HL-60 (cell line): ENCODE measurements at regions not wholly inside any gene's neighbourhood (a gene's known extent, or its start where the extent isn't known, plus 50 kb on each side); places are given as distances from the start of the nearest gene placed in this dataset.
A peak's percentile ranks its signal among the peaks of the same experiment; 100 is the strongest.

Experiments used
- DNase-seq, 2 experiments: peaks; one replicate each; pipeline ENCODE4 v3.0.0-alpha.2; 2010 to 2020; ENCODE audit warnings: low read depth in 1 of 2, low spot score in 1 of 2
- H3K27ac ChIP-seq: fragments of 250-450 bp; sonication (Bioruptor Pico); replicated peaks from 2 replicates; pipeline ENCODE4 v1.5.1; 2020; ENCODE audit warnings: mild to moderate bottlenecking, moderate library complexity
- H3K27me3 ChIP-seq: fragments of 250-450 bp; sonication (Bioruptor Pico); 2 replicates; pipeline ENCODE4 v1.5.1; 2021; ENCODE audit warnings: mild to moderate bottlenecking, moderate library complexity; ENCODE audit not compliant: insufficient read depth, poor library complexity, severe bottlenecking
- H3K4me3 ChIP-seq: replicated peaks from 2 replicates; pipeline ENCODE4 v1.5.1; 2011; ENCODE audit warnings: mild to moderate bottlenecking, control low read depth, low read length; ENCODE audit not compliant: insufficient read depth
- CTCF ChIP-seq: IDR thresholded peaks from one replicate; pipeline ENCODE4 v1.5.1; 2011; ENCODE audit warnings: low read length, control low read depth, inconsistent platforms; ENCODE audit not compliant: insufficient read depth
- GABPA ChIP-seq: IDR thresholded peaks from 2 replicates; pipeline ENCODE4 v1.6.1; 2012; ENCODE audit warnings: low read depth
- POLR2AphosphoS5 ChIP-seq: IDR thresholded peaks from 2 replicates; pipeline ENCODE4 v1.6.1; 2012; ENCODE audit warnings: low read depth
- SPI1 ChIP-seq: IDR thresholded peaks from 2 replicates; pipeline ENCODE4 v1.6.1; 2012; ENCODE audit warnings: low read depth, mild to moderate bottlenecking, borderline replicate concordance
- TF ChIP-seq, protein P1 (sequence below): IDR thresholded peaks from 2 replicates; pipeline ENCODE4 v1.6.1; 2012; ENCODE audit warnings: low read depth; ENCODE audit not compliant: insufficient replicate concordance

DNA sequence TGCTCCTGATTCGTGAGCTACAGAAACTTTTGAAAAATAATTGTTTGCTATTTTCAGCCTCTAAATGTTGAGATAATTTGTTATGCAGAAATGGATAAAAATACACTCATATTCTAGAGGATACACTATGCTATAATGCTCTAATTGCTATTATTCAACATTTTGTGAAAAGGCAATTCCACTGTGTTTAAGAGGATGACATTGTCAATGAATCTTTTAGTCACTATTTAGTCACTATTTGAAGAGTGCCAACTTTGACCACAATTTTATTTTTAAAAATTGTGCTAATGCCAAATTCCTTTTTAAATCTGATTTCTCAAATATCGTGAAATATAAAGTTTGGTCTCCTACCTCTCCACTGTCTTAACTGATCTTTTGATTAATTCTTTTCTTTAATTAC lies 604.9 kb upstream of the KCNMB2 start:
- no peak for DNase-seq
- Histone ChIP-seq H3K27me3 (no peaks in the 10 kb centered on the region), H3K4me3 (no peak overlapping the region), H3K27ac (no peak overlapping the region)
- no peak for TF ChIP-seq POLR2AphosphoS5
- no peak for TF ChIP-seq GABPA

DNA sequence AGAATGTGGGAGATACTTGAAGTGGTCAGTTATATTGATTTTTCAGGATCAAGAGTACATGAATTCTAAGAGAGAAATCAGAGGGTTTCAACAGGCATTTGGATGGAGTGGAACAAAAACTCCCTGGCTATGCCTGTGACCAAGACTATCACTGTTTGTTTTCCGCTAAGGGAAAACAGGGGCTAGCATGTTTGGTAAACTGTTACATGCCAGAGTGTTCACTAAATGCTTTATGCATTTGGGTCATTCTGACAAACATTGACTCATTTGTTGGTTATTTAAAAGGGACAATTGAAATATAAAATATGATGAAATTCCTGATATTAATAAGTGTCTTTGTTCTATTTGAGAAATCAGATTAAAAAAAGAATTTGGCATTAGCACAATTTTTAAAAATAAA lies 603.9 kb upstream of the KCNMB2 start:
- TF ChIP-seq CTCF, result no peak
- TF ChIP-seq, protein P1, sequence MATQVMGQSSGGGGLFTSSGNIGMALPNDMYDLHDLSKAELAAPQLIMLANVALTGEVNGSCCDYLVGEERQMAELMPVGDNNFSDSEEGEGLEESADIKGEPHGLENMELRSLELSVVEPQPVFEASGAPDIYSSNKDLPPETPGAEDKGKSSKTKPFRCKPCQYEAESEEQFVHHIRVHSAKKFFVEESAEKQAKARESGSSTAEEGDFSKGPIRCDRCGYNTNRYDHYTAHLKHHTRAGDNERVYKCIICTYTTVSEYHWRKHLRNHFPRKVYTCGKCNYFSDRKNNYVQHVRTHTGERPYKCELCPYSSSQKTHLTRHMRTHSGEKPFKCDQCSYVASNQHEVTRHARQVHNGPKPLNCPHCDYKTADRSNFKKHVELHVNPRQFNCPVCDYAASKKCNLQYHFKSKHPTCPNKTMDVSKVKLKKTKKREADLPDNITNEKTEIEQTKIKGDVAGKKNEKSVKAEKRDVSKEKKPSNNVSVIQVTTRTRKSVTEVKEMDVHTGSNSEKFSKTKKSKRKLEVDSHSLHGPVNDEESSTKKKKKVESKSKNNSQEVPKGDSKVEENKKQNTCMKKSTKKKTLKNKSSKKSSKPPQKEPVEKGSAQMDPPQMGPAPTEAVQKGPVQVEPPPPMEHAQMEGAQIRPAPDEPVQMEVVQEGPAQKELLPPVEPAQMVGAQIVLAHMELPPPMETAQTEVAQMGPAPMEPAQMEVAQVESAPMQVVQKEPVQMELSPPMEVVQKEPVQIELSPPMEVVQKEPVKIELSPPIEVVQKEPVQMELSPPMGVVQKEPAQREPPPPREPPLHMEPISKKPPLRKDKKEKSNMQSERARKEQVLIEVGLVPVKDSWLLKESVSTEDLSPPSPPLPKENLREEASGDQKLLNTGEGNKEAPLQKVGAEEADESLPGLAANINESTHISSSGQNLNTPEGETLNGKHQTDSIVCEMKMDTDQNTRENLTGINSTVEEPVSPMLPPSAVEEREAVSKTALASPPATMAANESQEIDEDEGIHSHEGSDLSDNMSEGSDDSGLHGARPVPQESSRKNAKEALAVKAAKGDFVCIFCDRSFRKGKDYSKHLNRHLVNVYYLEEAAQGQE, result no peak
- no peak for TF ChIP-seq GABPA
- no peak for TF ChIP-seq SPI1
- no peak for TF ChIP-seq POLR2AphosphoS5
- Histone ChIP-seq H3K27me3 (no peaks in the 10 kb centered on the region), H3K27ac (peak overlapping the region; percentile 49)

GRCh38 chr3:177932750-177933660 lies 603.2 kb upstream of the KCNMB2 start:
- TF ChIP-seq, protein P1, result no peak
- TF ChIP-seq POLR2AphosphoS5 (no peak), GABPA (no peak), SPI1 (no peak), CTCF (no peak)
- peak overlapping the region; percentile 49 for H3K27ac ChIP-seq
- H3K4me3 ChIP-seq, result no peak overlapping the region
- DNase-seq, result peak in 1 of 2 experiments; percentile 7
- no peaks in the 10 kb centered on the region for H3K27me3 ChIP-seq

More for the DNA sequence above, 603.9 kb upstream of the KCNMB2 start:
- no peak overlapping the region for H3K4me3 ChIP-seq
- DNase-seq, result no peak

DNA sequence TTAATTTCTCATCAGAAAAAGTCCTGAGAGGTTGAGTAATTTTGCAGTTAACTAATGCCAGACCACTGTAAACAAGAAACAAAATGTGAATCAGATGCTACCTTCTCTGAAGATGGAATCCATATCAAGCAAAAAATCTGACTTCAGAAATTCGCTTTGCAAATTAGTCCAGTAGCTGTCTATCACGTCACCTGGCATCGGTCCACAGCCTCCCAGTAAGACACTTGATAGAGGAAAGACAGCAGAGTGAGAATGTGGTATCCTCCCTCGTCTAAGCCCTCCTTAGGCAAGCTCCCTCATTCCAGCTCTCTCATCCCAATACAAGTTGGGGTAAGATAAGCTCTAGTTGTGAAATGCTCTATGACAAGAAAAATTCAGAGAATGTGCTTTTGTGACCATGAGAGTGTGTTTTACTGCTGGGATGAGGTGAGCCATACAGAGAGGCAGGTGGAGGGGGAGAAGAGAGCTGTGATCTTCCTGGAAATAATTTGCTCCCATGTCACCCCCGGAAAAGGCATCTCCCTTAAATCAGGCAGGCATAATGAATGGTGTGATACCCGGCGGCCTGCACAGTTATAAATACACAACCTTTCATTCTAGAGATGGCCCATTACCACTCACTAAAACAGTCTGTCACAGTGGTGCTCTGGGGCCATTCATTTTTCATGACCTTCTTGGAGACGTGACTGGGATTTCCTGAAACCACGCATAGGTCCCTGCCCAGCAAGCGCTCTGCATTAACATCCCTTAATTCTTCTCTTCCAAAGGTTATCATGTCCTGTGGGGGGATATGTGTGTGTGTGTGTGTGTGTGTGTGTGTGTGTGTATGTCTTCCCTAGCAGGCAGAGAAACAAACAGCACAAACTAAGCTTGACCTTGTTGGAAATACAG lies 602.0 kb upstream of the KCNMB2 start:
- TF ChIP-seq SPI1 (no peak), CTCF (no peak), POLR2AphosphoS5 (no peak), GABPA (no peak)
- TF ChIP-seq, protein P1, result no peak
- no peak for DNase-seq
- H3K27me3 ChIP-seq, result no peaks in the 10 kb centered on the region
- no peak overlapping the region for H3K27ac ChIP-seq
- H3K4me3 ChIP-seq, result no peak overlapping the region
